Fibroblast of lung (primary cell): ENCODE measurements at regions not wholly inside any gene's neighbourhood (a gene's known extent, or its start where the extent isn't known, plus 50 kb on each side); places are given as distances from the start of the nearest gene placed in this dataset.

Experiments used
- CTCF ChIP-seq, 2 donors: IDR thresholded peaks in 1 of 2; conservative IDR thresholded peaks in 1 of 2; 1 replicate in 1 of 2; 2 replicates in 1 of 2; pipeline ENCODE4 v1.5.1; 2011 to 2012; ENCODE audit warnings: low read length in 2 of 2, control low read depth in 1 of 2, inconsistent platforms in 1 of 2, low read depth in 1 of 2, mild to moderate bottlenecking in 1 of 2
- EZH2 ChIP-seq: IDR thresholded peaks from 2 replicates; pipeline ENCODE4 v1.5.1; 2012; ENCODE audit warnings: low read length, control low read depth, mild to moderate bottlenecking; ENCODE audit errors: missing control alignments

- TF ChIP-seq CTCF (conservative IDR thresholded peaks at IDR 0.05 in 1 of 2, IDR thresholded peaks at IDR 0.05 in 1 of 2; ENCODE audit: low read depth in 1 of 2, low read length in 2 of 2) (no peak), EZH2 (no peak)
Observed at GRCh38 chr13:88623150-88623549, 952.0 kb downstream of the SLITRK5 start.
